ENCODE measurements at regions not wholly inside any gene's neighbourhood (a gene's known extent, or its start where the extent isn't known, plus 50 kb on each side); places are given as distances from the start of the nearest gene placed in this dataset.

GRCh38 chr2:37425408-37425807 is 81.0 kb downstream of the QPCT start:
- DNase-seq (ENCODE audit: low read depth in 3 of 3), result no peak

DNA sequence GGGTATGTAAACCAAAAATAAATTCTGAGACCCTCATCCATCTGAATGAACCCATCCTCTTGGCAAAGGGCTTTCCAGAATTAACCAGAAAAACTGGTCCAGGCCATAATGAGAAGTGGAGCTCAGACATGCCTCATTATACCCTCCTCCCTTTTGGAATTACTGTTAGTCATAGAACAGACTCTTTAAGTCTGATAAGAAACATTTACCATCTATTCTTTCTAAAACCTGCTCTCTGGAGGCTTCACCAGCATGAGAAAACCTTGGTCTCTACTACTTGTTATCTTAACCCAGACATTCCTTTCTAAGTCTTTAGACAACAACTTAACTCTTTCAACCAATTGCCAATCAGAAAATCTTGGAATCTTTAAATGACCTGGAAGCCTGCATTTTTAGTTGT is 82.8 kb downstream of the QPCT start:
- DNase-seq (ENCODE audit: low read depth in 3 of 3), result no peak

DNA sequence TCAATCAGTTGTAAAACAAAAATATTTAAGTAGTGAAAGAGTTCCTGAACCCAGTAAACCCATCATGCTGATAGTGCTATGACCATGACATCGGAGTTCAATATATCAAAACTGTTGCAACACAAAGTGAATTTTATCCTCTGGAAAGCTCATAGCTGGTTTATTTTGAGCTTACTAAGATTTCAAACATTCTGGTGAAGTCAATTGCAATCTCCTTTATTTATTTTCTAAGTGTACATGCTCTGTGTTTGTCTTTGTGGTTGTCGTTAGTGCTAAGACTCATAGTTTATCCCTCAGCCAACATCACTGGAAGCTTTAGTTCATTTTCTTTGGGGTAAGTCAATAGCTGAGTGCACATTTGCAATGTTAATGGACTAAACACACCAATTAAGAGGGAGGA is 91.9 kb downstream of the QPCT start:
- no peak for DNase-seq (ENCODE audit: low read depth in 3 of 3)

- DNase-seq (ENCODE audit: low read depth in 3 of 3), result no peak
Measured at GRCh38 chr2:37439131-37439642, 94.8 kb downstream of the QPCT start.

DNA sequence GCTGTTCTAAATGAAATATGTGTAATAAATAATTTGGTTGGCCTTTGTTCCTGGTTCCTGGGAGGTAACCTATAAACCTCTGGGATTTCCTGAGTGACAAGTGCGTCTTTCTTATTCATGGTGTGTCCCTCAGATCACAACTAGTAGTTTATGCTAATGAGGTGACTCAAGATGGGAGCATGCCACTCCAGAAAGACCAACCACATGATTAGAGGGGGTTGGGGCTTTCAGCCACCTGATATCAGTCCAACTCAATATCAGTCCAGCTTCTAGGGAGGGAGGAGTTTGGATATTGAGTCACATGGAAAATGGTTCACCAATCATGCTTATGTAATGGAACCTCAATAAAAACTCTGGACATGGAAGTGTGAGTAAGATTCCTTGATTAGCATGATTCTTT is 96.6 kb downstream of the QPCT start:
- no peak for DNase-seq (ENCODE audit: low read depth in 3 of 3)

DNA sequence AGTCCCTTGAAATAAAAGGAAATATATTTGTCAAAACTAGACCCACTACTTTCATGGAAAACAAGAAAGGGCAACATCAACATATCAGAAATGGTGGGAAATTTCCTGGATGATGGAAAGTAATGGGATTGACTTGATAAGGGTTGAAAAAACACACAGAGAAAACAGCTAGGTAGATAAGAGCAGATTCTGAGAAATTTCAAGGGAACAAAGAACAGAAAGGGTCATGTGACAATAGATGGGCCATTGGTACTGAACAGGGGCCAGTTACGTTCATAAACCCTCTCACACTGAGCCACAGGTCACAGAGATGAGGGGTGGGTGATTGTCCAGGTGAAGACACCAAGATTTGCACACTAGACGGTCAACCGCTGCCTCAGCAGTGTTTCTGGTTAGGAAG is 98.7 kb downstream of the QPCT start:
- DNase-seq (ENCODE audit: low read depth in 3 of 3), result no peak

GRCh38 chr2:37447446-37447845 is 103.0 kb downstream of the QPCT start:
- no peak for DNase-seq (ENCODE audit: low read depth in 3 of 3)

- no peak for DNase-seq (ENCODE audit: low read depth in 3 of 3)
Measured at GRCh38 chr2:37448342-37449120, 104.1 kb downstream of the QPCT start.

- DNase-seq (ENCODE audit: low read depth in 3 of 3), result no peak
Measured at GRCh38 chr2:37449761-37450296, 105.4 kb downstream of the QPCT start.

- DNase-seq (ENCODE audit: low read depth in 3 of 3), result no peak
Measured at GRCh38 chr2:37453027-37453426, 108.6 kb downstream of the QPCT start.

- no peak for DNase-seq (ENCODE audit: low read depth in 3 of 3)
Measured at GRCh38 chr2:37454851-37455762, 110.7 kb downstream of the QPCT start.

- no peak for DNase-seq (ENCODE audit: low read depth in 3 of 3)
Measured at GRCh38 chr2:37456479-37456878, 112.0 kb downstream of the QPCT start.

GRCh38 chr2:37457401-37457901 is 113.0 kb downstream of the QPCT start:
- no peak for DNase-seq (ENCODE audit: low read depth in 3 of 3)

GRCh38 chr2:37458133-37458532 is 113.7 kb downstream of the QPCT start:
- no peak for DNase-seq (ENCODE audit: low read depth in 3 of 3)

- DNase-seq (ENCODE audit: low read depth in 3 of 3), result no peak
Measured at GRCh38 chr2:37459095-37459981, 114.9 kb downstream of the QPCT start.

- no peak for DNase-seq (ENCODE audit: low read depth in 3 of 3)
Measured at GRCh38 chr2:37460896-37461229, 116.4 kb downstream of the QPCT start.

DNA sequence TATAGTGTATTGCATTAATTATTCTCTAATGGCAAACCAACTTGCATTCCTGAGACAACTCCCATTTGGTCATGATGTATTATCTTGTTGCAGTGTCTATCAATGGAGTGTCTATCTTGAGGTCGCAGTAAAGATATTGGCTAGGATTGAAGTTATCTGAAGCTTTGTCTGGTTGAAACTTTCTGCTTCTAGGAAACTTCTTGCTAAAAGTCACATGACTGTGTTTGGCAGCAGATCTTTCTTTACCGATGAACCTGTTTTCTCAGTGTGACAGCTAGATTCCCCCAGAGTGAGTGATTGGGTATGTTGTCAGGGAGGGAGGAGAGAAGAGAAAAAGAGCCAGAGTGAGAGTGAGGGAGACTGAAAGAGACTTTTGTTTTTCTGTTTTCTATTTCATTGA is 119.6 kb downstream of the QPCT start:
- DNase-seq (ENCODE audit: low read depth in 3 of 3), result no peak

- no peak for DNase-seq (ENCODE audit: low read depth in 3 of 3)
Measured at GRCh38 chr2:37466533-37467222, 122.2 kb downstream of the QPCT start.

DNA sequence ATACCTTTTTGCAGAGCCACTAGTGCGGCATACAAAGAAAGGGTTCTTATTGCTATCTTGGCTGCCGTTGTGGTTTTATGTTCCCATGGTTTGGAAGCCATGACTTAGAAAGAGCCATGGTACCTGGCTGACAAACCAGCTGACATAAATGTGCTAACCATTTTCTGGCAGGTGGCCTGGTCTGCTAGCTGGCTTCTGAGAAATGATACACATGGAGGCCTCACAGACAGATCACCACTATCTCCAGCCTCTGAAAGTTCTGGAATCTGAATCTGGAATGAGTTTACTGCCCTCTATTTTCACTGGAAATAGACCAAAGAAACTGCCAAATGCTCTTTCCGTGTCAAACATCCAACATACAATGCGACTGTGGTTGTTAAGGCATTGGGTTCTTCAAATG is 123.7 kb downstream of the QPCT start:
- no peak for DNase-seq (ENCODE audit: low read depth in 3 of 3)

- no peak for DNase-seq (ENCODE audit: low read depth in 3 of 3)
Measured at GRCh38 chr2:37469126-37469525, 124.7 kb downstream of the QPCT start.

GRCh38 chr2:37471104-37471503 is 126.7 kb downstream of the QPCT start:
- DNase-seq (ENCODE audit: low read depth in 3 of 3), result no peak

All from stimulated activated CD4-positive, alpha-beta T cell treated with anti-CD3 and anti-CD28 coated beads, TNF-alpha, amount 100 ng/mL, for 48 hours (primary cell).